Naive B cell (primary cell): ENCODE measurements at regions not wholly inside any gene's neighbourhood (a gene's known extent, or its start where the extent isn't known, plus 50 kb on each side); places are given as distances from the start of the nearest gene placed in this dataset.
"Not testable (repeated sequence)": the region's sequence is repeated elsewhere in the genome, so short reads cannot be mapped to it uniquely, and the experiment has no call there.

Source experiments
- ATAC-seq, 2 donors: fragments of 150-1000 bp; cut with Tn5 transposase; 2 replicates each; pipeline ENCODE4 v1.10.0; 2021; ENCODE audit warnings: low read depth in 2 of 2, mild to moderate bottlenecking in 2 of 2, moderate library complexity in 2 of 2
- DNase-seq: peaks from one replicate; pipeline ENCODE4 v3.0.0; 2022
- H3K27ac Mint-ChIP-seq, 6 donors: one replicate each; pipeline ENCODE4 v1.8.0; 2020 to 2022; ENCODE audit warnings: mild to moderate bottlenecking in 6 of 6, mixed read lengths in 6 of 6, moderate library complexity in 5 of 6, inconsistent platforms in 2 of 6
- H3K27me3 Mint-ChIP-seq, 3 donors: one replicate each; pipeline ENCODE4 v1.8.0; 2021 to 2022; ENCODE audit warnings: mixed read lengths in 3 of 3, mild to moderate bottlenecking in 1 of 3
- H3K36me3 Mint-ChIP-seq, 2 donors: one replicate each; pipeline ENCODE4 v1.8.0; 2020 to 2022; ENCODE audit warnings: mixed read lengths in 2 of 2, inconsistent platforms in 1 of 2, mild to moderate bottlenecking in 1 of 2
- H3K4me1 Mint-ChIP-seq, 3 donors: one replicate each; pipeline ENCODE4 v1.8.0; 2020 to 2022; ENCODE audit warnings: mixed read lengths in 3 of 3, inconsistent platforms in 1 of 3, mild to moderate bottlenecking in 1 of 3, moderate library complexity in 1 of 3
- H3K4me3 Mint-ChIP-seq, 8 donors: one replicate each; pipeline ENCODE4 v1.8.0; 2020 to 2022; ENCODE audit warnings: mild to moderate bottlenecking in 8 of 8, mixed read lengths in 8 of 8, moderate library complexity in 8 of 8, inconsistent platforms in 2 of 8
- H3K9me3 Mint-ChIP-seq, 7 donors: one replicate each; pipeline ENCODE4 v1.8.0; 2020 to 2022; ENCODE audit warnings: mixed read lengths in 7 of 7, mild to moderate bottlenecking in 5 of 7, inconsistent platforms in 2 of 7, moderate library complexity in 1 of 7

DNA sequence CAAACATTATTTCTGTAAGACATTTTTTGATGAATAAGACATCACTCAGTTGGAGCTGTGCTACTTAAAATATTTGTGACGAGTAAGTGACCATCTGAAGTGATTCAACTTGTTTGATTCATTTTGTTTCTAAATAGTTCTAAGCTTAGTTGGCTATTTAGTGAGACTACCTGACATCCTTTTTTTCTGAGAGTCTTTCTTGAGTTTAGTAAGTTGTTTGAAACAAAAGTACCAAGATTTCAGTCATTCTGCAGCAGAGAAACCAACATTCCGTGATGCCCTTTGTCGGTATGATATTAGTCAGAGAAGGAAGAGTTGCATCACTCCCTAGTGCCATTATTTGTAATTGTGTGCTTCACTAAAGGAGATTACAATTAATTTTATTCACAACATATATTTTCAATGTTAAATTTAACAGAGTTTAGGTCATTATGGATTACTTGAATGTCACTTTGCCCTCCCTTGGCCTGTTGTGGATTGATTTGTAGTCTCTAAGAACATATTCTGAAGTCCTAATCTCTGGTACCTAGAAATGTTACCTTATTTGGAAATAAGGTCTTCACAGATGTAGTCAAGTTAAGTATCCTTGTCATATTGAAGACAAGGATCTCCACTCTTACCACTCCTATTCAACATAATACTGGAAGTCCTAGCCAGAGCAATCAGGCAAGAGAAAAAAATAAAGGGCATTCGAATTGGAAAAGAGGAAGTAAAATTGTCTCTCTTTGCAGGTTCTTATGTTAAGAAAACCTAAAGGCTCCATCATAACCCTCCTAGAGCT is 212.2 kb downstream of the PCSK1 start:
- peaks cover 0 to 18% (median 4%) of the 10 kb centered on the region in 7 donors for H3K9me3 Mint-ChIP-seq
- H3K27me3 Mint-ChIP-seq, result no peaks in the 10 kb centered on the region
- no peak overlapping the region for H3K27ac Mint-ChIP-seq
- no peaks in the 10 kb centered on the region for H3K36me3 Mint-ChIP-seq
- DNase-seq (no peak), ATAC-seq (no peak)
- H3K4me1 Mint-ChIP-seq, result no peaks in the 10 kb centered on the region
- no peak overlapping the region for H3K4me3 Mint-ChIP-seq

GRCh38 chr5:96219580-96220281 is 213.3 kb downstream of the PCSK1 start:
- ATAC-seq (no peak), DNase-seq (no peak)
- Mint-ChIP-seq H3K36me3 (no peaks in the 10 kb centered on the region), H3K4me1 (no peaks in the 10 kb centered on the region), H3K4me3 (no peak overlapping the region), H3K27ac (no peak overlapping the region), H3K9me3 (peaks cover 0 to 18% (median 4%) of the 10 kb centered on the region in 7 donors), H3K27me3 (no peaks in the 10 kb centered on the region)

DNA sequence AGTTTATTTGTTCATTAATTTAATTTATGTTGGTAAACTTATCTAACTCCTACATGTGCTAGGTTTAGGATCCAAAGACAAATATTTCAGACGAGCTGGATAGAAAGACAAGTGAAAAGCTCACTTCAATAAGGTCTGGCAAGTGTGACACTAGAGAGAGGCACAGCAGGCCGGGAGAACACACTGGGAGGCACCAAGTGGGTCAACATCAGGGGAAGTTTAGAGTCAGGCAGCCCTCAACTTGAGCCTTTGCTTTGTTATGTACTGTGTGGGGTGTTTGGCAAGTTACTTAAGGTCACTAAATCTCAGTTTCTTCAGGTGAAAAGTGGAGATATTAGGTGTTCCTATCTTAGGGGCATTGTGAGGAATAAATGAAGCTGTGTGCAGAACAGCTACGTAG is 214.4 kb downstream of the PCSK1 start:
- DNase-seq, result no peak
- Mint-ChIP-seq H3K36me3 (no peaks in the 10 kb centered on the region), H3K9me3 (peaks cover 0 to 18% (median 4%) of the 10 kb centered on the region in 7 donors), H3K27me3 (no peaks in the 10 kb centered on the region), H3K27ac (no peak overlapping the region), H3K4me1 (no peaks in the 10 kb centered on the region), H3K4me3 (no peak overlapping the region)
- ATAC-seq, result no peak

- H3K4me1 Mint-ChIP-seq, result no peaks in the 10 kb centered on the region
- H3K36me3 Mint-ChIP-seq, result no peaks in the 10 kb centered on the region
- no peak overlapping the region for H3K27ac Mint-ChIP-seq
- no peak overlapping the region for H3K4me3 Mint-ChIP-seq
- DNase-seq, result no peak
- ATAC-seq, result no peak
- peaks cover 0 to 7% (median 3%) of the 10 kb centered on the region in 3 donors for H3K27me3 Mint-ChIP-seq
- peaks cover 0 to 10% (median 4%) of the 10 kb centered on the region in 7 donors for H3K9me3 Mint-ChIP-seq
Observed at GRCh38 chr5:96214442-96215197, 218.4 kb downstream of the PCSK1 start.

GRCh38 chr5:96209829-96210228 is 223.2 kb downstream of the PCSK1 start:
- no peaks in the 10 kb centered on the region for H3K4me1 Mint-ChIP-seq
- H3K27ac Mint-ChIP-seq, result no peak overlapping the region
- H3K4me3 Mint-ChIP-seq, result no peak overlapping the region
- H3K36me3 Mint-ChIP-seq, result peaks cover 0 to 13% of the 10 kb centered on the region in 2 donors
- no peak for DNase-seq
- peaks cover 4 to 46% (median 30%) of the 10 kb centered on the region in 7 donors for H3K9me3 Mint-ChIP-seq
- no peak for ATAC-seq
- peaks cover 0 to 14% (median 3%) of the 10 kb centered on the region in 3 donors for H3K27me3 Mint-ChIP-seq

DNA sequence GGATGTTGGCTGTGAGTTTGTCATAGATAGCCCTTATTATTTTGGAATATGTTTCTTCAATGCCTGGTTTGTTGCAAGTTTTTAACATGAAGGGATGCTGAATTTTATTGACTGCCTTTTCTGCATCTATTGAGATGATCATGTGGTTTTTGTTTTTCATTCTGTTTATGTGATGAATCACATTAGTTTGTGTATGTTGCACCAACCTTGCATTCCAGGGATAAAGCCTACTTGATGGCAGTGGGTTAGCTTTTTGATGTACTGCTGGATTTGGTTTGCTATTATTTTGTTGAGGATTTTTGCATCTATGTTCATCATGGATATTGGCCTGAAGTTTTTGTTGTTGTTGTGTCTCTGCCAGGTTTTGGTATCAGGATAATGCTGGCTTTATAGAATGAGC is 225.6 kb downstream of the PCSK1 start:
- H3K4me1 Mint-ChIP-seq, result no peaks in the 10 kb centered on the region
- no peak for ATAC-seq

DNA sequence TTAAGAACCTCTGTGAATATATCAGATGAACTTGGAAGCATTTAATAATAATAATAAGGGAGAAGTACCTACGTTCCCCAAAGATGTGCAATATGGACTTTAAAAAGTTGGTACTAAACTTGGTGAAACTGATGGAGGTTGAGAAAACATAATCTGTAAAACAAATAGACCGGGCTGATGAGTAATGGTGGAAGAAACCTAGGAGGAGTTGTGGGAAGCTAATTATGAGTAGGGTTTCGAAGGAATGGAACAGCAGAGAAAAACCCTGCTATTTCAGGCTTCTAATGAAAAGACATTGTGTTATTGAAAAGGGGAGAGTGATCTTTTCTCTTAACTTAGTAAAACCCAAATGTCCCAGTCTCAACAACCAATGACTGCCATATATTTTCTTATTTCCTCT is 229.3 kb downstream of the PCSK1 start:
- H3K4me1 Mint-ChIP-seq, result no peaks in the 10 kb centered on the region
- ATAC-seq, result no peak
- no peak for DNase-seq
- H3K27ac Mint-ChIP-seq, result no peak overlapping the region
- peaks cover 5 to 7% (median 7%) of the 10 kb centered on the region in 3 donors for H3K27me3 Mint-ChIP-seq
- H3K36me3 Mint-ChIP-seq, result peaks cover 0 to 13% of the 10 kb centered on the region in 2 donors
- no peak overlapping the region for H3K4me3 Mint-ChIP-seq
- H3K9me3 Mint-ChIP-seq, result peaks cover 4 to 29% (median 20%) of the 10 kb centered on the region in 7 donors

More for the DNA sequence above, 225.6 kb downstream of the PCSK1 start:
- peaks cover 4 to 46% (median 30%) of the 10 kb centered on the region in 7 donors for H3K9me3 Mint-ChIP-seq
- DNase-seq, result no peak
- no peak overlapping the region for H3K27ac Mint-ChIP-seq
- peaks cover 0 to 14% (median 1%) of the 10 kb centered on the region in 3 donors for H3K27me3 Mint-ChIP-seq
- no peak overlapping the region for H3K4me3 Mint-ChIP-seq
- peaks cover 0 to 13% of the 10 kb centered on the region in 2 donors for H3K36me3 Mint-ChIP-seq

DNA sequence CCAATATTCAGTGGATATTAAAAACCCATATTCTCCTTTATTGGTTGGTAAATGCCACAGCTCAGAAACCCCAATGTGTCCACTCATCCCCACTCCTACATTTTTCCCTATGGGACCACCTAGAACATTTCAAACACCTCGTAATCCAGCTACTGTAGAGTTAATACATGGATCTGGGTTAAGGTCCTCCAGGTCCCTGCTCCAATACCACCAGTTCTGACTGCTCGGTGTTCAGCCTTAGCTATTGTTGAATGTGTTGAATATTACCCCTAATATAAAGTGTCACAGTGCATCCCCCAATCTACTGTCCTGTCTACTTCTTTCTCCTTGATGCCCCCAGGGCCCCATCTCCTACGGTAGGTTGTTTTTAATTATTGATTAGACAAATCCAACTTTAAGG is 231.5 kb downstream of the PCSK1 start:
- ATAC-seq (no peak), DNase-seq (no peak)
- peaks cover 0 to 5% of the 10 kb centered on the region in 2 donors for H3K36me3 Mint-ChIP-seq
- peaks cover 0 to 8% (median 7%) of the 10 kb centered on the region in 3 donors for H3K27me3 Mint-ChIP-seq
- H3K27ac Mint-ChIP-seq, result peak overlapping the region in 1 of 6 donors; percentile 4
- H3K4me3 Mint-ChIP-seq, result no peak overlapping the region
- peaks cover 0 to 7% (median 1%) of the 10 kb centered on the region in 7 donors for H3K9me3 Mint-ChIP-seq
- H3K4me1 Mint-ChIP-seq, result no peaks in the 10 kb centered on the region

GRCh38 chr5:96200641-96201040 is 232.4 kb downstream of the PCSK1 start:
- no peak for DNase-seq

DNA sequence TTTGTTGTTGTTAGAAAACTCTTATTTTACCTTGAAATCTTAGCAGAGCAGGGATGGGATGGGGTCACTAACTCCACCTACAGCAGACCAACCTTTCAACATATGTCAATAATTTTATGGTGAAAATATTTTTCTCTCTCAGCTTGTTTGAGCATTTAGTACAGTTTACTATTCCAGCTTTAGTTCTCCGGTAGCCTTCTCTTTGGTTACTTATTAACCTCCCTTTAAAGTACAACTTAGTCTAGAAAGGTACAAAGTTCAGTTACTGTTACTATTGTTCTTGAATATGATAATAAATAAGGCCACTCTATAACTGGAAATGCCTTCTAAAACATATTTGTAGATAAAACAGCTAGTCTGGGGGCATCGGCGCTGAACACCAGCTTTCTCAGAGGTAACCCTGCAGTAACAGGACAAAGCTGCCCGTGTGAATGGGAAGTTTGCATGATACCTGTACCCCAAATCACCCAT is 233.3 kb downstream of the PCSK1 start:
- Mint-ChIP-seq H3K36me3 (peaks cover 0 to 5% of the 10 kb centered on the region in 2 donors), H3K27me3 (peaks cover 0 to 13% (median 9%) of the 10 kb centered on the region in 3 donors), H3K27ac (no peak overlapping the region), H3K4me1 (no peaks in the 10 kb centered on the region), H3K9me3 (peaks cover 0 to 4% (median 0%) of the 10 kb centered on the region in 7 donors), H3K4me3 (no peak overlapping the region)
- DNase-seq (no peak), ATAC-seq (no peak)

More at GRCh38 chr5:96200641-96201040, 232.4 kb downstream of the PCSK1 start:
- no peak overlapping the region for H3K4me3 Mint-ChIP-seq
- H3K4me1 Mint-ChIP-seq, result no peaks in the 10 kb centered on the region
- peaks cover 0 to 13% (median 7%) of the 10 kb centered on the region in 3 donors for H3K27me3 Mint-ChIP-seq
- peaks cover 0 to 4% (median 0%) of the 10 kb centered on the region in 7 donors for H3K9me3 Mint-ChIP-seq
- ATAC-seq, result no peak
- no peak overlapping the region for H3K27ac Mint-ChIP-seq
- peaks cover 0 to 5% of the 10 kb centered on the region in 2 donors for H3K36me3 Mint-ChIP-seq

- DNase-seq, result no peak
- no peak for ATAC-seq
- Mint-ChIP-seq H3K27me3 (peaks cover 0 to 13% (median 10%) of the 10 kb centered on the region in 3 donors), H3K4me3 (no peak overlapping the region), H3K9me3 (peaks cover 0 to 4% (median 0%) of the 10 kb centered on the region in 7 donors), H3K27ac (no peak overlapping the region), H3K36me3 (peaks cover 0 to 5% of the 10 kb centered on the region in 2 donors), H3K4me1 (no peaks in the 10 kb centered on the region)
Observed at GRCh38 chr5:96198356-96199058, 234.5 kb downstream of the PCSK1 start.

- not testable (repeated sequence) for H3K4me1 Mint-ChIP-seq, H3K27ac Mint-ChIP-seq, DNase-seq, ATAC-seq, H3K4me3 Mint-ChIP-seq, H3K36me3 Mint-ChIP-seq, H3K9me3 Mint-ChIP-seq
- peaks cover 0 to 13% (median 10%) of the 10 kb centered on the region in 3 donors for H3K27me3 Mint-ChIP-seq
Observed at GRCh38 chr5:96197767-96198166, 235.3 kb downstream of the PCSK1 start.

DNA sequence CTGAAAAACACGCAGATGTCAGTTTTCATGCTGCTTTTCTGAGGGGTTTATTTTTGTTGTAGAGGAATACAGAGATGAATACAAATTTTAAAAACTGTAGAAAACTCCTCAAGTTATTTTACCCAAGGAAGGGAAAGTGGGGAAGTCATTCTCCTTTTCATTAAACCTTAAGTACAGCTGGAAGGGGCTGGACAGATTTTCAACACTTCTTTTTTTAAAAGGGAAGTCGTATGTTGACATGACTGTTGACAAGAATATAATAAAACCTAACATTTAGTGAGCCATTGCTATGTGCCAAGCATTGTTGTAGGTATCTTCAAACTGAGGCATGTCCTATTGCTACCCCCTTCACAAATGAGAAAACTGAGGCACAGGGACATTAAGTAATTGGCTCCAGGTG is 235.7 kb upstream of the ELL2 start:
- H3K36me3 Mint-ChIP-seq, result peaks cover 0 to 5% of the 10 kb centered on the region in 2 donors
- no peak overlapping the region for H3K4me3 Mint-ChIP-seq
- no peak overlapping the region for H3K27ac Mint-ChIP-seq
- H3K9me3 Mint-ChIP-seq, result peaks cover 0 to 4% (median 0%) of the 10 kb centered on the region in 7 donors
- no peak for ATAC-seq
- no peak for DNase-seq
- H3K27me3 Mint-ChIP-seq, result peaks cover 0 to 13% (median 10%) of the 10 kb centered on the region in 3 donors
- no peaks in the 10 kb centered on the region for H3K4me1 Mint-ChIP-seq
